Subcutaneous abdominal adipose tissue (tissue), 5 donors: ENCODE measurements at regions not wholly inside any gene's neighbourhood (a gene's known extent, or its start where the extent isn't known, plus 50 kb on each side); places are given as distances from the start of the nearest gene placed in this dataset.

ENCODE experiments used
- H3K27ac ChIP-seq: one replicate; pipeline ENCODE4 v1.7.0; 2013; ENCODE audit warnings: low read depth, mild to moderate bottlenecking, inconsistent platforms, low read length, moderate library complexity
- H3K27me3 ChIP-seq, 5 donors: one replicate each; pipeline ENCODE4 v1.7.0; 2013; ENCODE audit warnings: low read length in 5 of 5, inconsistent platforms in 1 of 5; ENCODE audit not compliant: control insufficient read depth in 5 of 5, insufficient read depth in 4 of 5
- H3K36me3 ChIP-seq, 5 donors: one replicate each; pipeline ENCODE4 v1.7.0; 2013; ENCODE audit warnings: low read length in 5 of 5; ENCODE audit not compliant: control insufficient read depth in 5 of 5, insufficient read depth in 5 of 5
- H3K4me1 ChIP-seq, 5 donors: one replicate each; pipeline ENCODE4 v1.7.0; 2013; ENCODE audit warnings: low read length in 5 of 5, mild to moderate bottlenecking in 3 of 5, moderate library complexity in 1 of 5; ENCODE audit not compliant: control insufficient read depth in 5 of 5, insufficient read depth in 5 of 5
- H3K4me3 ChIP-seq, 5 donors: one replicate each; pipeline ENCODE4 v1.7.0; 2013; ENCODE audit warnings: low read length in 5 of 5, low read depth in 1 of 5
- H3K9ac ChIP-seq, 5 donors: one replicate each; pipeline ENCODE4 v1.7.0; 2013; ENCODE audit warnings: low read length in 5 of 5, mild to moderate bottlenecking in 4 of 5, moderate library complexity in 3 of 5
- H3K9me3 ChIP-seq, 5 donors: one replicate each; pipeline ENCODE4 v1.7.0; 2013; ENCODE audit warnings: low read length in 5 of 5; ENCODE audit not compliant: control insufficient read depth in 5 of 5
- donor health status: healthy.
- donor health status: healthy.
- donor health status: healthy.
- donor health status: healthy.
- donor health status: healthy.

DNA sequence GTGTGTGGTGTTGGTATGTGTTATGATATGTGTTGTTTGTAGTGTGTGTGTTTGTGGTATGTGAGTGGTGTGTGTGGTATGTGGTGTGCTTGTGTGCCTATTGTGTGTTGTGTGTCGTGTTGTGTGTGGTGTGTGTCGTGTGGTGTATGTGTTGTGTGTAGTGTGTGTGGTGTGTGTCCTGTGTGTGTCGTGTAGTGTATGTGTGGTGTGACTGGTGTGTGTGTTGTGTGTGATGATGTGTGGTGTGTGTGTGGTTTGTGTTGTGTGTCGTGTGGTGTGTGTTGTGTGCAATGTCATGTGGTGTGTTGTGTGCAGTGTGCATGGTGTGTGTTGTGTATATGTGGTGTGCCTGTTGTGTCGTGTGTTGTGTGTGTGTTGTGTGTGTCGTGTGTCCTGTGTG lies 144.6 kb downstream of the DNAJB6 start:
- H3K4me3 ChIP-seq, result no peak overlapping the region
- no peak overlapping the region for H3K9ac ChIP-seq
- no peaks in the 10 kb centered on the region for H3K9me3 ChIP-seq
- H3K27me3 ChIP-seq, result peaks cover 5 to 30% (median 20%) of the 10 kb centered on the region in 5 donors
- peaks cover 0 to 4% (median 0%) of the 10 kb centered on the region in 5 donors for H3K4me1 ChIP-seq
- no peaks in the 10 kb centered on the region for H3K36me3 ChIP-seq
- no peak overlapping the region for H3K27ac ChIP-seq

GRCh38 chr7:157482025-157482424 lies 145.2 kb downstream of the DNAJB6 start:
- no peak overlapping the region for H3K4me3 ChIP-seq
- H3K9me3 ChIP-seq, result no peaks in the 10 kb centered on the region
- H3K27ac ChIP-seq, result no peak overlapping the region
- no peaks in the 10 kb centered on the region for H3K36me3 ChIP-seq
- H3K27me3 ChIP-seq, result peaks cover 5 to 27% (median 20%) of the 10 kb centered on the region in 5 donors
- no peak overlapping the region for H3K9ac ChIP-seq
- H3K4me1 ChIP-seq, result peaks cover 0 to 4% (median 0%) of the 10 kb centered on the region in 5 donors

- no peaks in the 10 kb centered on the region for H3K36me3 ChIP-seq
- H3K4me1 ChIP-seq, result peaks cover 0 to 4% (median 2%) of the 10 kb centered on the region in 5 donors
- H3K9me3 ChIP-seq, result no peaks in the 10 kb centered on the region
- no peak overlapping the region for H3K9ac ChIP-seq
- H3K4me3 ChIP-seq, result no peak overlapping the region
- H3K27me3 ChIP-seq, result peaks cover 5 to 22% (median 20%) of the 10 kb centered on the region in 5 donors
- no peak overlapping the region for H3K27ac ChIP-seq
These were observed 145.8 kb downstream of the DNAJB6 start for GRCh38 chr7:157482517-157483087.

DNA sequence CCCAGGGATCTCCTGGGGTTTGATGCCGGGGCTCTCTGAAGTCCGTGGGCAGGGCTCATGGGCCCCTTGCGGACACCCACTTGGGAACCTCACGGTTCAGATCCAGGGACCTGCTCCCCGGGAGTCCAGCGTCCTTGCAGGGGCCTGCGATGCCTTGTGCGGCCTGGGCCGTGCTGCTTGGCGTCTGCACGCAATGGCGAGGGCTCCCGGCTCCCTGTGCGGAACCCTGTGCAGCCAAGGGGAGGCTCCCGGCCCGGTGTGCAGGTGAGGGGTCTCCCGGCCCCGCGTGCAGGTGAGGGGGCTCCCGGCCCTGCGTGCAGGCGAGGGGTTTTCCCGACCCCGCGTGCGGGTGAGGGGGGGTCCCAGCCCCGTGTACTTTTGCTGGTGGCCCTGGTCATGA lies 146.7 kb downstream of the DNAJB6 start:
- H3K4me1 ChIP-seq, result peaks cover 0 to 2% (median 0%) of the 10 kb centered on the region in 5 donors
- H3K9me3 ChIP-seq, result no peaks in the 10 kb centered on the region

DNA sequence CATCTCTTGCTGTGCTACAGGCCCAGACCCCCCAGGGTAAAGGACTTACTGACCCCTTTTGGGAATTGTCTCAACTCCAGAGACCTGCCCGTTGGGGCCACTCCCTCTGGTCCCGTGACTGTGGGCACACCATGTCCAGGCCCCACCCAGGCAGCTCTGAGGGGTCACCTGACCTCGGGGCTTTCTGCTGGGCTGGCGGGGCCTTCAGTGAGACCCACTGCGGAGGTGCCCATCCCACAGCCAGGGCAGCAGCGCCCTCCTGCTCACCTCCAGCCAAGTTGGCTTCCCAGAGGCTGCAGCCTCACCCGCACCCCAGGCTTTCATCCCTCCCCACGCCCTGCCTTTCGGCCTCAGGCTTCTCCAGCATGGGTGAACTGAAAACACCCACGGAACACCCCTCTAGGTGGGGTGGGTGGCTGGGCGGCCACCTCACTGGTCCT lies 147.2 kb downstream of the DNAJB6 start:
- H3K36me3 ChIP-seq, result no peaks in the 10 kb centered on the region
- no peak overlapping the region for H3K27ac ChIP-seq
- H3K4me3 ChIP-seq, result no peak overlapping the region
- H3K27me3 ChIP-seq, result peaks cover 5 to 22% (median 20%) of the 10 kb centered on the region in 5 donors
- no peaks in the 10 kb centered on the region for H3K9me3 ChIP-seq
- peaks cover 0 to 2% (median 0%) of the 10 kb centered on the region in 5 donors for H3K4me1 ChIP-seq
- no peak overlapping the region for H3K9ac ChIP-seq

More for the DNA sequence above, 146.7 kb downstream of the DNAJB6 start:
- no peak overlapping the region for H3K4me3 ChIP-seq
- H3K36me3 ChIP-seq, result no peaks in the 10 kb centered on the region
- H3K27me3 ChIP-seq, result peaks cover 5 to 22% (median 20%) of the 10 kb centered on the region in 5 donors
- H3K9ac ChIP-seq, result no peak overlapping the region
- no peak overlapping the region for H3K27ac ChIP-seq

DNA sequence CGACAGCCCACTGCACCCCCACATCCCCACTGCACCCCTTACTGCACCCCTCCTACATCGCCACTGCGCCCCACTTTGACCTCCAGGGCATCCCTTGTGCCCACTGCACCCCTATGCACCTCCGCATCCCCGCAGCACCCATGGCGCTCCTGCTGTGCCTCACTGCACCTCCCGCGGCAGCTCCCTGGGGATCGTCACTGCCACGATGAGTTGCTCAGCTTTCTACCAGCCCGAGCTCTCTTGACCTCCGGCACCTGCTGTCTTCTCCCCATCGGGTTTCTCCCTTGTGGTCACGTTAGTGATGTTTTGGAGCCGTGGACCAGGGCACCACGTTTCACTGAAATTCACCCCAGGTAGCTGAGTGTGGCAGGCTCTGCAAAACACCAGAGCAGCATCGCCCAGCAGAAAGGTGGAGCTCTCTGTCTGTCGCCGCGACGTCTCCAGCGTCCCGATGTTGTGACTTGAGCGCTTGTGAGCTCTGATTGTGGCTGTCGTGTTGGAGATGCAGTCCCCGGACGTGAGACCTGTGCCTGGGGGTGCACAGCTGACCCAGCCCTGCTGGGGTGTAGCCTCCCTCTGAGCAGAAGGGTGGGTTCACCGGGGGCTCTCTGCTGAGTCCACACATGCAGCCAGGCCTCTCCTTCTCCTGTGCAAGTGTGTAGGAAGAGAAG lies 147.7 kb downstream of the DNAJB6 start:
- Histone ChIP-seq H3K4me1 (peaks cover 0 to 2% (median 0%) of the 10 kb centered on the region in 5 donors), H3K27ac (no peak overlapping the region), H3K36me3 (no peaks in the 10 kb centered on the region), H3K27me3 (peaks cover 5 to 22% (median 20%) of the 10 kb centered on the region in 5 donors), H3K9me3 (no peaks in the 10 kb centered on the region), H3K9ac (no peak overlapping the region), H3K4me3 (no peak overlapping the region)

- Histone ChIP-seq H3K27me3 (peaks cover 5 to 22% (median 20%) of the 10 kb centered on the region in 5 donors), H3K9ac (no peak overlapping the region), H3K9me3 (peaks cover 0 to 5% (median 0%) of the 10 kb centered on the region in 5 donors), H3K4me1 (peaks cover 0 to 2% (median 0%) of the 10 kb centered on the region in 5 donors), H3K27ac (no peak overlapping the region), H3K36me3 (no peaks in the 10 kb centered on the region), H3K4me3 (no peak overlapping the region)
These were observed 148.6 kb downstream of the DNAJB6 start for GRCh38 chr7:157485361-157485831.

- Histone ChIP-seq H3K27me3 (peaks cover 5 to 17% (median 14%) of the 10 kb centered on the region in 5 donors), H3K36me3 (no peaks in the 10 kb centered on the region), H3K9me3 (peaks cover 0 to 12% (median under 1%) of the 10 kb centered on the region in 5 donors), H3K27ac (no peak overlapping the region), H3K4me3 (no peak overlapping the region), H3K9ac (no peak overlapping the region), H3K4me1 (peaks cover 0 to 2% (median 0%) of the 10 kb centered on the region in 5 donors)
These were observed 149.4 kb downstream of the DNAJB6 start for GRCh38 chr7:157486007-157486755.

DNA sequence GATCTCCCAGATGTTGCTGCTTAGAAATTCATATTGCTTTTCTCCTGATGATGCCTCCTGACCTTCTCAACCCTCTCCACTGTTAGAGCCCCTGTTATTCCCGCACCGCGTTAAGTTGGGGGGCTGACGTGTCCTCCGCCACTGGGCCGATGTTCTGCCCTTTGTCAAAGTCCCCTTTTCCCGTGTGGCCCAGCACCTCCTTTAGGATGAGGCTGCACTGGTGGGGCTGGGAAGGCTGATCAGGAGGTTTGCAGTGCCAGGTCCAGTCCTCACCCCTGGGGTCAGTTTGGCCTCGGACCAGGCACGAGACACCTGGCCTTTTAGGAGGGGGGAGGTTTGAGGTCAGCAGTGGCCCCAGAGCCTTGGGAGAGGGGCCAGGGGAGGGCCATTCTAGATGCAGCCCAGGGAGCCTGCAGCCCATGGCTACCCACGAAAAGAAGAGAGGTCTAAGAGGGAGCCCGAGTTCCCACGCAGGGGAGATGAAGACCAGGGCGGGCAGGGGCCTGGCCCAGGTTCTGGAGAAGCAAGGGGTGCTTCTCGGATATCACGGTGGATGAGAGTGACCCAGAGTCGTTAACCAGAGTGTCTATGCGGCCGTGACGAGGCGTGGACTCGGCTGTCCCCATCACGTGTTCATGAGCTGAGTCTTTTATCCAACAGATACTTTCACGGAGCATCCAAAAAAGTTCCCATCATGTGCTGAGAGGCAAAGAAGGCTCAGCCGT lies 150.4 kb downstream of the DNAJB6 start:
- H3K4me3 ChIP-seq, result no peak overlapping the region
- H3K27me3 ChIP-seq, result peaks cover 5 to 17% (median 13%) of the 10 kb centered on the region in 5 donors

More for the DNA sequence above, 150.4 kb downstream of the DNAJB6 start:
- peaks cover 0 to 15% (median 4%) of the 10 kb centered on the region in 5 donors for H3K9me3 ChIP-seq
- H3K9ac ChIP-seq, result no peak overlapping the region
- H3K27ac ChIP-seq, result no peak overlapping the region
- H3K4me1 ChIP-seq, result peaks cover 0 to 2% (median 0%) of the 10 kb centered on the region in 5 donors
- no peaks in the 10 kb centered on the region for H3K36me3 ChIP-seq
